ENCODE measurements at regions not wholly inside any gene's neighbourhood (a gene's known extent, or its start where the extent isn't known, plus 50 kb on each side); places are given as distances from the start of the nearest gene placed in this dataset.
"Not testable (repeated sequence)": the region's sequence is repeated elsewhere in the genome, so short reads cannot be mapped to it uniquely, and the experiment has no call there.

DNA sequence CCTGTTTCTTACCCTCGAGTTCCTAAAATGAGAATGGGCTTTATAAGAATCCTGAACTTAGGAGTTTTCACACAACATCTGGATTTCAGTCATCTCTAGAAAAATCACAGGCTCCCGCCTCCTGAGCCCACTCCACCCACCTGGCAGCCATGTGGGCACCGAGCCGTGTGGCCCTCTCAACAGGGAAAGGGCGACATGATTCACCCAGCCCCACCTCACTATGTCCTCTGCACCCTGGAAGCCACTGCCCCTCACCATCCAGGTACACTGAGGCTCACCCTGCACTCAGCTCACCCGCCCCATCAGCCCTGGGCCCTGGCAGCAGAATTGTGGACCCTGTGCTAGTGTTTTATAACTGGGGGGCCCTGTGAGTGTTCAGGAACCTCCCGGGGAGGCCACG lies 101.5 kb downstream of the SHANK2 start:
- no peak for DNase-seq

DNA sequence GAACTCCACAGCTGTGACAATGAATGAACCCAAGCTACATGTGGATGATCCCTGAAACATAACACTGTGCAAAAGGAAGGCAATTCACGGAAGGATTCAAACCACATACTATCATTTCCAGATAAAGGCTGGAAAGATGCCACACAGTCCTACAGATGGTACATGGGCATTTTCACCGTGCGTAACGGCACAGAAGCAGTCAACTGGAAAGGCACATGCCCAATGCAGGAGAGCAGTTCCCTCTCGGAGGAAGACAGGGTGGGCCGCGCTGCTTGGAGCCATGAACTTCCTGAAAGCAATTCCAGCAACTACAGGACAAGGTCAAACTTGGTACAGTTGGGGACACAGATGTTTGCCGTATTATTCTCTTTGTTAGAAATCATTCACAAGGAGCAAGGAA lies 103.7 kb downstream of the SHANK2 start:
- DNase-seq, result no peak

DNA sequence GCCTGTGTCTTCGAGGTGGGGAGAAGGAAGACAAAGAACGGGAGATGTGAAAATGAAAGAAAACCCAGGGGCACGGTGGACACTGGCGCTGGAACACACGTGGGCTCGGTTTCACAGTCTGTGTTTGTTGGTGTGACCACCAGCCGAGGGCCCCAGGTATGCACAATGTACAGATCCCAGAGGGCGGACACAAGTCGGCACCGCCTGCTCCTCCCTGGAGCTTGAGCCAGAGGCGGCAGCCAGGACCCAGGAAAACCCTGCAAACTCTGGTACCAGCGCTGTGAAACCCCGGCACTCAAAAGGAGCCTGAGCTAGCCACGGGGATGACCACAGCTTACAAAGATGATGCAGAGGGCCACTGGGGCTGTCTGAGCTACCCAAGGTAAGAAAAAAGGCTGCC lies 105.0 kb downstream of the SHANK2 start:
- DNase-seq, result no peak

DNA sequence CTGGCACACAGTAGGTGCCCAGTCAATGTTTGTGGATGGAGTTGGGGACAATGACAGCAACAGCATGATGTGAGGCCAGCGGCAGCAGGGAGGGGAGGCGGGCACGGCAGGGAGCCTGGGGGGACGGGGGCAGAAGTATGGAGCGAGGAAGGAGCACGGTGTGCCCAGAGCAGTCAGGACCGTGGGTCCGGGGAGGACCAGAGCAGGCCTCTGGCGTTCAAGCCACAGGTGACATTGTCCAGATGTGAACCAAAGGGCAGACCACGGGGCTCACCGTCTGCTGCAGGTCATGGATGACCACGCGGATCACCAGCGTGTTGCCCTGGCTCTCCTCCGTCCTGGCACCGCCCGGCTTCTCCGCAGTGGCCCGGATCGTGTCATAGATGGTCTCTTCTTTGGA lies 105.5 kb downstream of the SHANK2 start:
- no peak for DNase-seq

DNA sequence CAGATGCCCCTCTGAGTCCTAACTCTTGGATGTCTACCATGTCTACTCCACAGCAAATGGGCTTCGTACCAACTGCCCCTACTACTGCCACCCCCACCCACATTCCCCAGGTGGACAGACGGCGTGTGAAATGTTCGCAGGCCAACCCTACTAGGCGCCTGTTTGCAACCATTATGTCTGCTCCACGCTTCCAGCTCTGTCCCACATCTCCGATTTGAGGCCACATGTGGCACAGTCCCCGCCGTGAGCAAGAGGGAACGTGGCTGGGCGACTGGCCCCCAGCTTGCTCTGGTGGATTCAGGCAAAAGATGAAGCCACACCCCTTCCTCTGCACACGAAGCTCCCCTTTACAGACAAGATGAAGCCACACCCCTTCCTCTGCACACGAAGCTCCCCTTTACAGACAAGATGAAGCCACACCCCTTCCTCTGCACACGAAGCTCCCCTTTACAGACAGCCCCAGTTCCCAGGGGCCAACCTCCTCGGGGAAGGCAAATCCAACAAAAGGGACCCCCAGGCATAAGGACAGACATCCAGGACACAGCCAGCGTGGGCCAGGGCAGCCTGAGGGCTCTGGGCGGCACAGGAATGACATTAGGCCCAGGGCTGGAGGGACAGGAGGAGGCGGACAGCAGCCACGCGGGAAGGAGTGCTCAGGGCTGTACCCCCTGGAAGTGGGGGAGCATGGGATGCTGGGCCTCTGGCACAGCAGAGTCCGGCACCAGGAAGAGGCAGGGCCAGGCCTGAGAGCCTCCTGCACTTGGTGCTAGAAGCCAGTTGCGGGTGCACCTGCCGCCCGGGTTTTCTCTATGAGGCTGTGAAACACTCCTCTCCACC lies 106.2 kb downstream of the SHANK2 start:
- DNase-seq, result no peak

DNA sequence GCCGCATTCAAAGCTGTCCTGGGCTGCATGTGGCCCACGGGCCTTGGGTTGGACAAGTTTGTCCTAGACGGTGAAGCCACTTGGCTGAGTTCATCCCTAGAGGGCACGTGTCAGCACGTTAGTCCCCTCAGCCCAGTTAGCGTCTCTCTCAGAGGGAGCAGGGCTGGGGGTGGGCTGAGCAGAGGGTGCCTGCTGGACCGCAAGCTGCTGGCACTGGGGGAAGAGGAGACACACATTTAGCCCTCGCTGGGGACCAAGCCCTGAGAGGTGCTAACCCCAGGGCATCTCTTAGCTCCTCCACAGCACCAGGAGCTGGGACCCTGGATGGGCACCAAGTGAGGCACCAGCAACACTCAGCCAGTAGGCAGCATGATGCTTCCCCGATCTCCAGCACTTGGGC lies 107.0 kb downstream of the SHANK2 start:
- no peak for DNase-seq

DNA sequence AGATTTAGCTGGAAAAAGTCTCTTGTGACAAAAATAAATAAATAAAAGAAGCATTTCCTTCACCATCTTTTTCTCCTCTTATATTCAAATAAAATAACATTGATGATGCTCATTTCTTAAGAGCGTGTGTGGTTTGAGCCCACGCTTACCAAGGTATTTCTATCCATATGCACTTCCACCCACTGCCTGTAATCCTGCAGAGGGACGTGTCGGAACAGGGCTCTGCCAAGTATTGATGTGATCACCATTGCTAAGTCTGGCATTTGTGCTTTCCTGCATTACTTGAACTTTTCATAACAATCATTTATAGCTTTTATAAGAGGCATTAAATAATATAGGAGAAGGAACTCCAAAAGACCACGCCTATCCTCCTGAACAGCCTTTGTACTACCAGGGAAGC lies 107.6 kb downstream of the SHANK2 start:
- no peak for DNase-seq

DNA sequence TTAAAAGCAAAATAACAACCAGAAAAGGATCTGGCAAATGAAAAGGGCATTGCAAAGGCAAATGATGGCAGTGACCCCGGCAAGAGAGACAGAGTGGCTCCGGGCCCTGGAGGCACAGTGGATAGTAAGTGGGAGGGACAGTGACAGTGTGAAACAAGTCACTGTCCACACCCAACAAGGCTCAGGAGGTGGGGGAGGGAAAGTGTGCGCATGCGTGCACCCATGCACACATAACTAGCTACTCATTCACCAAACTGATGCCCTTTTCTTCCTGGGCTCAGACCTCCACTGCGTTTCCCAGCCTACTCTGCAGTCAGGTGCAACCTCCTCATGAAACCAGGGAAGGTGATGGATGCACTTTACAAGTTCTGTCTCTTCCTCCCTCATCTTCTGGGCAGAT lies 108.4 kb downstream of the SHANK2 start:
- no peak for DNase-seq

DNA sequence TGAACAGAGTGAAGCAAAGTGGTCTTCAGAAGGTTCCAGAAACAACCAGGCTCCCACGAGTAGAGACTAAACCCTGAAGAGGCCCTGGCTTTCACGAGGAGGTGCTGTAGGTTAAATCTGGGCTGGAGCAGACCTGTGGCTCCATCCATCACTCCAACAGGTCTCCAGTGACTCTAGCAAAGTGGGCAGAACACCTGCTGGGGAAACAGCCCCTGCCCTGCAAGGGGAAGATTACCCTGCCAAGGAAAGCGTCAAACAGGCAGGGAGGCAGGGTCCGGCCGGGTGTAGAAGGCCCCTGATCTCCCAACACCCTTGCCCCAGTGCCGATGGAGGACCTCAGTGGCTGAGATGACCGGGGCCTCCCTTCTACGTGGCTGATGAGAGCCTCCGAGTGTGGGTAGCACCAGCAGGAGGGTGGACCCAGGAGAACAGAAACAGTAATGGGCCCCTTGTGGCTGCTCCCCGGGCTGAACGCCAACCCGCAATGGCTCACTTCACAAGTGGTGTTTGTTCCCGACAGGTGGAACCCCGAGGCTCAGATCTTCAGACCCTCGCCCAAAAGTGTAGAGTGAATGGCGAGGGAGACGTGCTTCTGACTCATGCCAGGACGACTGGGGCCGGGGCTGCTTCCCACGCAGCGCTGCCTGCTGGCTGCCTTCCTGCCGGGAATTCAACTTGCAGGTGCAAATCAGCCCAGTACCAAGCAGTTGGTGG lies 112.0 kb downstream of the SHANK2 start:
- DNase-seq, result no peak

DNA sequence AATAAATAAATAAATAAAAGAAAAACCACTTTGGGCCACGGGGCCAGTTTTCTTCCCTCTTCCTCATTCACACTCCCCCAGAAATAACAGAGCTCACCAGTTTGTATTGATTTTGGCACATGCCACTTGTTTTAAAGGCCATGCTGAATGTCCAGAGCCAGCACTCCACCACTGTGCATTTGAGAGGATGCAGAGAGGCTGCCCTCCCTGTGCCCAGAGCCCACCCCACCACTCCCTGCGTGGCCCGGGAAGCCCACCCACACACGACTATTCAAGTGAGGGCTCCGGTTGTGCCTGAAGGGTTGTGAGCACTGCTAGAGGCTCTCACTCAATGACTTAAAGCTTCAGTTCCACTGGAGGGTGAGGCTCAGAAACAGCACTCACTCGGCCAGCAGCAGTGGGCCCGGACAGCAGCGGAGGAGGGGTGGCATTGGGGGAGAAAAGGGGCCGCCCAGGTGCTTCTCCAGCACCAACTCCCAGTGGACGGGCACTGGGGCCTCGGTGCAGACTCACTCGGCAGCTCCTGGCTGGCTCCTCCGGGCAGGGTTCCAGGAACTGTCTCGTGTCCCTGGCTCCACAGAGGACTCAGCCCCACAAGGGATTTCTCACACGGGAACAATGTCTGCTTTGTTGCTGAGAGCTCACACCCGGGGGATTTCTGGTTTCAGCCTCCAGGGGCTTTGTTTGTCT lies 112.7 kb downstream of the SHANK2 start:
- DNase-seq, result no peak

DNA sequence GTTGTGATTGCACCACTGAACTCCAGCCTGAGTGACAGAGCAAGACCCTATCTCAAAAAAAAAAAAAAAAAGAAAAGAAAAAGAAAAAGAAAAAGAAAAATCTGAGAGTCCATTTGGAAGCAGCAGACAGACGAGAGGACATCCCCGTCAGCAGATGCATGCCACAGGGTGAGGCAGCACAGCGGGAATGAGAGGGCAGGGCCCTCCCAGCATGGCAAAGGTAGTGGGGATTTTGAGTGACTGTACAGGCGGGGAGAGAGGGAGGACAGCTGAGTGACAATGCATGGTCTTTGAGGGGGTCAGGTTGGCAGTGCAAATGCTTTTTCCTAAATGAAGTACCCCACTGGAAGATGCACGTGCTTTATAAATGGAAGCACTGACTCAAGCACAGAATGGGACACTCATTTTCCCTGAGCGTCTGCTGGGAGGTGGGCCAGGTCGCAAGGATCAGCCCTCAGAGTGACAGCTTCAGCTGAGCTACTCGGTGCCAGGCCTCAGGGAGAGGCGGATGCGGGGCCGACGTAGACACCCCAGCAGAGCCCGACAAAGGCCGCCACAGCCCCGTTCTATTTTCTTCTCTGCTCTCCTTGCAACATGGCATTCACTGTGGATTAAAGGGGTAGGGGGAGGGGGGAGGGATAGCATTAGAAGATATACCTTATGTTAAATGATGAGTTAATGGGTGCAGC lies 113.5 kb downstream of the SHANK2 start:
- DNase-seq, result no peak

DNA sequence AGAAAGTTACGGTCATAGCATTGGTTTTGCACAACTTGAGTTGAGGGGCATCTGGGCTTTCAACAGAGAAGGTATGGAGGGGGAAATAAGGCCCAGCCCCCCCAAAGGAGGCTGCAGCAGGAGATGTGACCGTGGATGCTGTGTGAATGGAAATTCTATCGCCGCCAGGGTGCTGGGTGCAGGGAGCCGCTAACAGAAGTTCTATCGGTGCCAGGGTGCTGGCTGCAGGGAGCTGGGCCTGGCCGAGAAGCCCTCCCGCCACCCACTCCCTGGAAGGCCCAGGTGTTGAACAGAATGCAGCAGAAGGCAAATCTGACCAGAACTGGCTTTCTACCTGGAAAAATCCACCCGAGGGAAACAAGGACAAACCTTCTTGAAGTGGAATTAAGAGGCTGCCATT lies 115.0 kb downstream of the SHANK2 start:
- DNase-seq, result no peak

DNA sequence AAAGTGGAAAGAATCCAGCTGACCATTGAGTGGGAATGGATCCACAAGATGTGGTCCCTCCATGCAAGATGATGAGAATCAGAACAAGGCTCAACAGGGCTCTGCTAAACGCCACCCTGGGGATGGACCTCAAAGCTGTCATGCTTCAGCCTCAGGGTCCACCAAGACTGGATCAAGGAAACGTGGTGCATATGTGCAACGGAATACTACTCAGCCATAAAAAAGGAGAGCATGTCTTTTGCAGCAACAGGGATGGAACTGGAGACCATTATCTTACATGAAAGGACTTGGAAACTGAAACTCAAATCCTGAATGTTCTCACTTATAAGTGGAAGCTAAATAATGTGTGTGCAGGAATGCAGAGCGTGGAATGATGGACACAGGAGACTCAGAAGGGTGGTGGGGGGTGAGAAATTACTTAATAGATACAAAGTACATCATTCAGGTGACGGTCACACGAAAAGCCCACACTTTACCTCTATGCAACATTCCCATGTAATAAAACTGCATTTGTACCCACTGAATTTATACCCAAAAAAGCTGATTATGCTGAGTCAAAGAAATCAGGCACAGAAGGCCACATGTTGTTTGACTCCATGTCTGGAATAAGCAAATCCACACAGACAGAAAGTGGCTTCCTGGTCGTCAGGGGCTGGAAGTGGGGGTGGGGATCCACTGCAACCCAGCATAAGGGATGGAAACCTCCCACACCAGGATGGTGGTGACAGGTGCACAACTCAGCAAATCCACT lies 116.1 kb downstream of the SHANK2 start:
- no peak for DNase-seq

DNA sequence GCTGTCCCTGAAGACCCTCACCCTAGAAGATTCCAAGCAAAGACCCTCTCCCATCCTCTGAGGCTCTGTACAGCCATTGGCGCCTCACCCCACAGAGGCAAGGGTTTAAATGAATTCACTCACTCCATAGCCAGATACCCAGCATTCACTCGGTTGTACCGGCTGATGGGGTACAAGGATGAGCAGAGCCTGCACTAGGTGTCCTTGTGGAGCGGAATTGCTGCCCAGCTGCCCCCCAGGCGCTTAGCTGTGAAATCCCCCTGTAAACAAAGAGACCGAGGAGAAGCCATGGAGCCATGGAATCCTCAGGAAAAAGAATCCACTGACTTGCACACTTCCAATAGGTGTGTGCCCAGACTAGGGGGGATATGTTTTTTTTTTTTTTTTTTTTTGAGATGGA lies 117.3 kb downstream of the SHANK2 start:
- DNase-seq, result no peak

DNA sequence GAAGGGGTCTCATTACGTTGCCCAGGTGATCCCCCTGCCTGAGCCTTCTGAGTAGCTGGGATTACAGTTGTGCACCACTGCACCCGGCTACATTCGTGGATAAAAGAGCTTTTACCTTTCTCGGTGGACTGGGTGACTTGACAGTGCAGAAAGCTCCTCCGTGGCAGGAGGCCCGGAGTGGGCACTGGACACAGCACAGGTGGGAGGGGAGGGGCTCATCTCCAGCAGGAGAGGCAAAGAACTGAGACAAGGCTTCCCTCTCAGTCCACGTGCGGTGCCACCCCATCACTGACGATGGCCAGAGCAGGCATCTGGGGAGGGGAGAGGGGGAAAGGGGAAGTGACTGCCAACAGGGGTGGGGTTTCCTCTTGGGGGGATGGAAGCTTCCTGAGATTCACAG lies 118.4 kb downstream of the SHANK2 start:
- DNase-seq, result no peak

DNA sequence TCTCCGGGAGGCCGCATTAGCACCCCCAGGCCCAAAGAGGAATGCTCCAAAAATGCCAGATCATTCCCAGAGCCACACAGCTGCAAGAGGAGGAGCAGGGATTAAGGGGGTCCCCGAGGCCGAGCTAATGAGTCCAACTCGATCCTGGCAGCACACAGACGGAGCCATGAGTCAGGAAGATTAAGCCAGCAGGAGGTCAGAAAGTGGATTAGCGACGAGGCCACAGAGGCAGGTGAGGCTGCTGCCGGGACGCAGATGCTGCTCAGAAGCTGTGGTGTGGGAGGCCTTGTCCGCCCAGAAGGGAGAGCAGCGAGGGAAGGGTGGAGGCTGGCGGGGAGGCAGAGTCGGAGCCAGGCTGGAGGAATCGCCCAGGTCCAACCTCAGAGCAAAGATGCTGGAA lies 120.5 kb downstream of the SHANK2 start:
- no peak for DNase-seq

DNA sequence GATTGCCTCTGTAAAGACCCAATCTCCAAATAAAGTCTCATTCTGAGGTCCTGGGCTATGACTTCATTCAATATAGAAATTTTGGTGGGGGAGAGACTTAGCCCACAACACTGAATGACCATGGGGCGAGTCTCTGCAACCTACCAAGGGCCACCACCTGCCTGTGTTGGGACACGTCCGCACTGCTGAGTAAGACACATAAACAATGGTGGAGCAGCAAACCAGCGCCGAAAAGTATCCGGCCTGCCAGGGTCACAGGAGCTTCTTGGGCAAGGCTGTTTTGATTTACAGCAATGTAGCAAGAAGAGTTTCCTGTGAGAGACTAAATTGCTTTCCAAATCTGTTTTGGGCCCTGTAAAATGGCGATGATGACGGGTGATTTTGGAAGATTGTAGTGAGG lies 122.3 kb downstream of the SHANK2 start:
- DNase-seq, result no peak

DNA sequence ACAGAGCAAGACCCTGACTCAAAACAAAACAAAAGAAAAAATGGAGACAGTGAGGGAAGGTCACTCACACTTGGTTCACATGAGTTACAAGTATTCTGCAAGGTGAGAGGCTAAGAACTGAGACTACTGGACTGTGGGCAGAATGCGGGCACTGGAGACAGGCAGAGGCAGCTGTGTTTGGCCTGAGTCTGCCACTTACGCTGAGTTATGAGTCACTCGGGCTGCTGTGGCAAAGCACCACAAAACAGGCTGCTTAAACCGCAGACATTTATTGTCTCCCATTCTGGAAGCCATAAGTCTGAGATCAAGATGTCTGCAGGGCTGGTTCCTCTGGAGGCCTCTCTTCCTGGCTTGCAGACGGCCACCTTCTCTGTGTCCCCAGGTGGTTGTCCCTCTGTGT lies 122.8 kb downstream of the SHANK2 start:
- no peak for DNase-seq

DNA sequence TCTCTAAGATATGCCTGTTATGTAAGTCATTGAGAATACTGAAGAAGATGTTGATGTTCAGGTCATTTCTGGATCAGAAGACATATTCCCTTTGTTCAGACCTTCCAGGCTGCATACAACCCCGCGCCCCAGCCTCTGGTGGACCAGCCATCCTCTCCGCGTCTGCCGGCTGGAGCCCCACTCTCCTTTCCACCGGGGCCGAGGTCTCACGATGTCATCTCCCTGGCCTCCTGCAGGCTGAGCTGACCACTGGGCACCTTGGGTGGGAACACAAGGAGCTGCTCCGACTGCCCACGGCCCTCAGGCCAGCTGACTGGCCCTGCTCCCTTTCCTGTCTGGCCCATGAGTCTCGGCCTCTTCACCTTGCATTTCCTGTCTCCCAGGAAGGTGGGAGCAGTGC lies 124.6 kb downstream of the SHANK2 start:
- DNase-seq, result no peak

DNA sequence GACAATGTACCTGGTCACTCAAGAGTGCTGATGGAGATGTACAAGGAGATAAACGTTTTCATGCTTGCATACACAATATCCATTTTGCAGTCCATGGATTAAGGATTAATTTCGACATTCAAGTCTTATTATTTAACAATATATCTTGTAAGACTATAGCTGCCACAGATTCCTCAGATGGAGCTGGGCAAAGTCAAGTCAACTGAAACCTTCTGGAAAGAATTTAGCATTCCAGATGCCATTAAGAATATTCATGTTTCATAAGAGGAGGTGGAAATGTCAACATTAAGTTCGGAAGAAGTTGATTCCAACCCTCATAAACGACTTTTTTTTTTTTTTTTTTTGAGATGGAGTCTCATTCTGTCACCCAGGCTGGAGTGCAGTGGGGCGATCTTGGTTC lies 126.0 kb downstream of the SHANK2 start:
- not testable (repeated sequence) for DNase-seq

DNA sequence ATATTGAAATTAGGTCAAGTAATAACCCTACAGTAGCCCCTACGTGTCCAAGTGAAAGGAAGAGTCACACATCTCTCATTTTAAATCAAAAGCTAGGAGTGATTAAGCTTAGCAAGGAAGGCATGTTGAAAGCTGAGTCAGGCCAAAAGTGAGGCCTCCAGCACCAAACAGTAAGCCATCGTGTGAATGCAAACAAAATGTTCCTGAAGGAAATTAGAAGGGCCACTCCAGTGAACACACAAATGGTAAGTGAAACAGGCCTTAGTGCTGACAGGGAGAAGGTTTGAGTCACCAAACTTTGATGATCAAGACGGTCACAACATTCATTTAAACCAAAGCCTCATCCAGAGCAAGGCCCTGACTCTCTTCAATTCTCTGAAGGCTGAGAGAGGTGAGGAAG lies 127.2 kb downstream of the SHANK2 start:
- DNase-seq, result no peak

DNA sequence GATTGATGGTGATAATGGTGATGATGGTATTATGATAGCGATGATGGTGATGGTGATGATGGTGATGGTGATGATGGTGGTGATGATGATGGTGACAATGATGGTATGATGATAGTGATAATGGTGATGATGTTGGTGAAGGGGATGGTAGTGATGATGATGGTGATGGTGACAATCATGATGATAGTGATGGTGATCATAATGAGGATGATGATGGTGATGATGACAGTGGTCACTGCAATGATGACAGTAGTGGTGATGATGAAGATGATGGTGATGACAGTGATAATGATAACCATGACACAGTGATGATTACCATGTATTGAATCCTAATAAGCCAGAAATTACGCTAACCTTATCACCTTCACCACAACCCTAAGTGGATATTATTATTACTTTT lies 128.2 kb downstream of the SHANK2 start:
- no peak for DNase-seq

DNA sequence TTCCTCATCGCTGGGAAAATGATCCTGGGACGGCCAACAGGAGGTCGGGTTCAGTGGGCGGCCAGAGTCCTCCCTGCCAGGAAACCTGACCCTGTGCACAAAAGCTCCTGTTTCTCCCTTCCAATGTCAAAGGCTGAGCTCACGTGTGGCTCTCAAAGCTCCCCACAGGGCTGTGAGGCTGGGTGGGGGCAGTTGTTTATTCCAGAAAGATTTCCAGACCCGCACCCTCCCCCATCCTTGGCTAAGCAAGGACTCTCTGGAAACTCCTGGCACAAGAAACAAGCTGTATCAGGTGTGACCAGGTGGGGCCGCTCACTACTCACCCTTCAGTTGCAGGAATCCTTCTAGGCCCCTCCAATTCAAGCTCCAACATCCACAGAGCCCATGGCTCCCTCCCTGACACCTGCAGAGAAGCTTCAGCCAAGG lies 131.9 kb downstream of the SHANK2 start:
- no peak for DNase-seq

Data from CD4-positive, alpha-beta T cell treated with Interleukin-4 for 1 hour (primary cell).